Osteocyte (in vitro differentiated cells): ENCODE measurements at regions not wholly inside any gene's neighbourhood (a gene's known extent, or its start where the extent isn't known, plus 50 kb on each side); places are given as distances from the start of the nearest gene placed in this dataset.
"Not testable (repeated sequence)": the region's sequence is repeated elsewhere in the genome, so short reads cannot be mapped to it uniquely, and the experiment has no call there.

ENCODE experiments used
- DNase-seq: peaks from one replicate; pipeline ENCODE4 v3.0.0; 2021; ENCODE audit warnings: mixed read lengths; ENCODE audit not compliant: unreplicated experiment; ENCODE audit errors: extremely low spot score
- H3K27ac Mint-ChIP-seq: one replicate; pipeline ENCODE4 v1.8.0; 2021; ENCODE audit warnings: mild to moderate bottlenecking, mixed read lengths; ENCODE audit not compliant: unreplicated experiment
- H3K27me3 Mint-ChIP-seq: one replicate; pipeline ENCODE4 v1.8.0; 2021; ENCODE audit warnings: mixed read lengths; ENCODE audit not compliant: unreplicated experiment
- H3K36me3 Mint-ChIP-seq: one replicate; pipeline ENCODE4 v1.8.0; 2021; ENCODE audit warnings: mixed read lengths; ENCODE audit not compliant: unreplicated experiment
- H3K4me1 Mint-ChIP-seq: one replicate; pipeline ENCODE4 v1.8.0; 2021; ENCODE audit warnings: mixed read lengths; ENCODE audit not compliant: unreplicated experiment
- H3K4me3 Mint-ChIP-seq: one replicate; pipeline ENCODE4 v1.8.0; 2021; ENCODE audit warnings: mild to moderate bottlenecking, moderate library complexity, mixed read lengths; ENCODE audit not compliant: unreplicated experiment
- H3K9me3 Mint-ChIP-seq: one replicate; pipeline ENCODE4 v1.8.0; 2021; ENCODE audit warnings: mixed read lengths; ENCODE audit not compliant: unreplicated experiment
- CTCF ChIP-seq: fragments of 200-600 bp; sonication (generic); IDR thresholded peaks from 2 replicates; pipeline ENCODE4 v1.5.0; 2021; ENCODE audit warnings: antibody characterized with exemption, mild to moderate bottlenecking, moderate library complexity

DNA sequence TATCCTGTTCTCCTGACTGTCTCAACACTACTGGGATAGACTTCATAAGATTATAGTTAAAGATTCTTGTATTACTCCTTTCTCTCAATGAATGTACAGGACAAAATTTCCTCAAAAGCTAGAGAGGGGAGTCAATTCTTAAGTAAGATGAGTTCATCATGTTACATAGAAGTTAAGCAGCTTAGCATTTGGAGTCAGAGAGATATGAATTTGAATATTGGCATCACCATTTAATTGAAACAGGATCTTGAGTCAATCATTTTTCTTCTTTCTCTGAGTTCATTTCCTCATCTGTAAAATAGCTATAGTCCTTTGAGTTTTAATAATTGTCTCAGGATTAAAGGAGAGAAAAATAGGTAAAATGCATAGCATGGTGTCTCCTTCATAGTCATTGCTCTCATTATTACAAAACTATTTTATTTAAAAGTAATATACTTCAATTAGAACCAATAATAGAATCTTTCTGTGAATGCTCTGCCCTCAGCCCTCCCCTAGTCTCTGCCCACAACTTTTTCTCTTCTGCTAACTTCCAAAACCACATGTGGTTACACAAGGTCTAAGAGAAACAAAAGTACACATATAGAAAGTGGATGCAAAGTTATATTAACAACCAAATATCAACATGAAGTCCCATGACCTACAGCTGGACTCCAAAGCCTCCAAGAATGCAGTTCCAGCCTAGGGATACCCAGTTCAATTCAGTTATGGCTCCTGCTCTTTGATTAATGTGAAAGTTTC lies 265.6 kb downstream of the TLE1 start:
- H3K9me3 Mint-ChIP-seq = peaks cover 40% of the 10 kb centered on the region
- no peaks in the 10 kb centered on the region for H3K27me3 Mint-ChIP-seq
- no peak for DNase-seq
- no peak for TF ChIP-seq CTCF
- no peak overlapping the region for H3K4me3 Mint-ChIP-seq
- H3K36me3 Mint-ChIP-seq = peaks cover 11% of the 10 kb centered on the region
- peaks cover 20% of the 10 kb centered on the region for H3K4me1 Mint-ChIP-seq
- peak overlapping the region; percentile 61 for H3K27ac Mint-ChIP-seq

GRCh38 chr9:81421090-81421489 lies 268.3 kb downstream of the TLE1 start:
- H3K27ac Mint-ChIP-seq, DNase-seq, H3K4me3 Mint-ChIP-seq, H3K27me3 Mint-ChIP-seq, H3K36me3 Mint-ChIP-seq: not testable (repeated sequence)
- Mint-ChIP-seq H3K9me3 (peaks cover 30% of the 10 kb centered on the region), H3K4me1 (peaks cover 36% of the 10 kb centered on the region)

DNA sequence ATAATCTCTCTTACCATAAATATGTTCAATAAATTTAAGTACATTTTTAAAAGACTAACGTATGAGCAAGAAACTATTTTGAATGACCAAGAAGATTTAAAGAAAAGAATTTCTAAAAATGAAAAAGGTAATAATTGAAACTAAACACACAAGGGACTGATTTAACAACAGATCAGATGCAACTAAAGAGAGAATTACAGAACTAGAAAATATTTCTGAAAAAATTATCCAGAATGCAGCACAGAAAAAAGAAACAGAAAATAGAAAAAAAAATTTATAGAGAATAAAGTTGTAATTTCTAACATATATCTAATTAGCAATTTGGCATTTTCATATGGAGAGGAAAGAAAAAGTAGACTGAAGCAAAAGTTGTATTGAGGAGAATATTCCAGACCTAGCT lies 269.3 kb downstream of the TLE1 start:
- H3K36me3 Mint-ChIP-seq = peaks cover 5% of the 10 kb centered on the region
- peaks cover 33% of the 10 kb centered on the region for H3K4me1 Mint-ChIP-seq
- no peak for DNase-seq
- H3K27me3 Mint-ChIP-seq = no peaks in the 10 kb centered on the region
- no peak overlapping the region for H3K27ac Mint-ChIP-seq
- peaks cover 19% of the 10 kb centered on the region for H3K9me3 Mint-ChIP-seq
- no peak for TF ChIP-seq CTCF
- H3K4me3 Mint-ChIP-seq = no peak overlapping the region

- peaks cover 5% of the 10 kb centered on the region for H3K36me3 Mint-ChIP-seq
- TF ChIP-seq CTCF = no peak
- peaks cover 12% of the 10 kb centered on the region for H3K9me3 Mint-ChIP-seq
- peaks cover 15% of the 10 kb centered on the region for H3K4me1 Mint-ChIP-seq
- no peaks in the 10 kb centered on the region for H3K27me3 Mint-ChIP-seq
- no peak for DNase-seq
- no peak overlapping the region for H3K4me3 Mint-ChIP-seq
- H3K27ac Mint-ChIP-seq = peak overlapping the region; percentile 38
Observed at GRCh38 chr9:81417941-81418340, 271.4 kb downstream of the TLE1 start.

DNA sequence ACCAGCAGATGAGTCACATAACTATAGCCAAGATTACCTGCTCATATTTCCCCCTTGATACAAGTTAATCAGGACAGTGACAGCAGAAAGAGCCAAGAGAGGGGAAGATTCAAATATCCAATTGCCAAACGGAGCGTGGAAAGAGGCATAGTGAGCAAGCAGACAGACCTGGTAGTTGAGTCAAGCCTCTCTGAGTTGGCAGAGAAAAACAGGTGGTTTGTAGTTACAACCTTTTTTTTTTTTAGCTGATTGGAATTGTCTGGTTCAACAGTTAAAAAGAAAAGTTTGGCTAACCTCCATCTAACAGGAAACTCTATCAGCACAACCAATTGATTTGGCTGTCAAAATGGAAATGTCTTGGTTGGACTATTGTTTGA lies 272.1 kb downstream of the TLE1 start:
- Mint-ChIP-seq H3K36me3 (peaks cover 5% of the 10 kb centered on the region), H3K4me1 (peaks cover 15% of the 10 kb centered on the region), H3K27ac (no peak overlapping the region), H3K9me3 (peaks cover 11% of the 10 kb centered on the region), H3K4me3 (no peak overlapping the region), H3K27me3 (no peaks in the 10 kb centered on the region)
- DNase-seq = no peak
- no peak for TF ChIP-seq CTCF
